ENCODE measurements at regions not wholly inside any gene's neighbourhood (a gene's known extent, or its start where the extent isn't known, plus 50 kb on each side); places are given as distances from the start of the nearest gene placed in this dataset.

GRCh38 chr11:70834277-70834940, 418.0 kb downstream of the SHANK2 start:
- Histone ChIP-seq H3K79me2 (replicated peaks; ENCODE audit: insufficient read depth) (no peaks in the 10 kb centered on the region), H4K20me1 (replicated peaks; ENCODE audit: insufficient read depth) (no peaks in the 10 kb centered on the region; the same call in 1 of the 2 replicates), H3K4me3 (no peak overlapping the region), H3K27me3 (ENCODE audit: insufficient read depth) (no peaks in the 10 kb centered on the region), H2AFZ (no peak overlapping the region), H3K4me2 (peak overlapping the region; percentile 57), H3K36me3 (ENCODE audit: insufficient read depth) (no peaks in the 10 kb centered on the region), H3K9me2 (ENCODE audit: insufficient read depth) (no peaks in the 10 kb centered on the region), H3K27ac (ENCODE audit: low read depth) (peak overlapping the region; percentile 84), H3F3A (replicated peaks; ENCODE audit: low read depth) (no peaks in the 10 kb centered on the region), H3K4me1 (ENCODE audit: insufficient read depth) (peaks cover 5% of the 10 kb centered on the region)
- peak; percentile 76 for DNase-seq (ENCODE audit: low spot score)
- Mint-ChIP-seq H3K27me3 (ENCODE audit: insufficient read depth, low read depth, poor library complexity) (peaks cover 25% of the 10 kb centered on the region), H3K9me3 (peaks cover 6% of the 10 kb centered on the region; the same call in 2 of the 3 replicates), H3K36me3 (ENCODE audit: low read depth) (peaks cover 9% of the 10 kb centered on the region), H3K4me1 (peaks cover 45% of the 10 kb centered on the region), H3K4me3 (peak overlapping the region; percentile 44; the same call in 2 of the 3 replicates), H3K27ac (peak overlapping the region; percentile 64)
- 0 out of 2 replicates have a peak, but pooled peaks have one; percentile 72 for TF ChIP-seq ZNF462 (CRISPR knock-in tag; IDR thresholded peaks at IDR 0.05)
- TF ChIP-seq NANOG (IDR thresholded peaks at IDR 0.05; ENCODE audit: borderline replicate concordance): no peak
- peak; percentile 88 for ATAC-seq

- no peaks in the 10 kb centered on the region for H3K27me3 ChIP-seq (ENCODE audit: insufficient read depth)
- Mint-ChIP-seq H3K4me1 (peaks cover 43% of the 10 kb centered on the region), H3K9me3 (peaks cover 6% of the 10 kb centered on the region; the same call in 2 of the 3 replicates), H3K4me3 (peak overlapping the region; percentile 44; the same call in 1 of the 3 replicates), H3K27ac (no peak overlapping the region), H3K27me3 (ENCODE audit: insufficient read depth, low read depth, poor library complexity) (peaks cover 25% of the 10 kb centered on the region), H3K36me3 (ENCODE audit: low read depth) (peaks cover 9% of the 10 kb centered on the region)
- no peak for DNase-seq (ENCODE audit: low spot score)
- H3K9me2 ChIP-seq (ENCODE audit: insufficient read depth): no peaks in the 10 kb centered on the region
- no peak overlapping the region for H3K4me3 ChIP-seq
- H3K79me2 ChIP-seq (replicated peaks; ENCODE audit: insufficient read depth): no peaks in the 10 kb centered on the region
- H3K4me2 ChIP-seq: peak overlapping the region; percentile 11; the same call in 1 of the 2 replicates
- H3K27ac ChIP-seq (ENCODE audit: low read depth): peak overlapping the region; percentile 84; the same call in 1 of the 2 replicates
- ATAC-seq: peak; percentile 43
- no peaks in the 10 kb centered on the region for H3F3A ChIP-seq (replicated peaks; ENCODE audit: low read depth)
- no peaks in the 10 kb centered on the region; the same call in 1 of the 2 replicates for H4K20me1 ChIP-seq (replicated peaks; ENCODE audit: insufficient read depth)
- H3K4me1 ChIP-seq (ENCODE audit: insufficient read depth): peaks cover 5% of the 10 kb centered on the region
- H2AFZ ChIP-seq: no peak overlapping the region
- H3K36me3 ChIP-seq (ENCODE audit: insufficient read depth): no peaks in the 10 kb centered on the region
- no peak for TF ChIP-seq CTCF (conservative IDR thresholded peaks at IDR 0.05; ENCODE audit: low read depth in 2 of 2)
- no peak for TF ChIP-seq ZNF114 (CRISPR knock-in tag; IDR thresholded peaks at IDR 0.05)
- no peak for TF ChIP-seq STAT1 (IDR thresholded peaks at IDR 0.05; ENCODE audit: unreplicated experiment)
- TF ChIP-seq EZH2phosphoT487 (IDR thresholded peaks at IDR 0.05; ENCODE audit: unreplicated experiment): no peak
- TF ChIP-seq JUNB (IDR thresholded peaks at IDR 0.05; ENCODE audit: unreplicated experiment): no peak
- TF ChIP-seq REST (IDR thresholded peaks at IDR 0.05; ENCODE audit: unreplicated experiment): no peak
- no peak for TF ChIP-seq EZH2 (IDR thresholded peaks at IDR 0.05; ENCODE audit: low read depth, unreplicated experiment)
Measured at GRCh38 chr11:70834984-70835560, 417.3 kb downstream of the SHANK2 start.

Measured in GM23338 (cell line).